ENCODE measurements at regions not wholly inside any gene's neighbourhood (a gene's known extent, or its start where the extent isn't known, plus 50 kb on each side); places are given as distances from the start of the nearest gene placed in this dataset.

DNA sequence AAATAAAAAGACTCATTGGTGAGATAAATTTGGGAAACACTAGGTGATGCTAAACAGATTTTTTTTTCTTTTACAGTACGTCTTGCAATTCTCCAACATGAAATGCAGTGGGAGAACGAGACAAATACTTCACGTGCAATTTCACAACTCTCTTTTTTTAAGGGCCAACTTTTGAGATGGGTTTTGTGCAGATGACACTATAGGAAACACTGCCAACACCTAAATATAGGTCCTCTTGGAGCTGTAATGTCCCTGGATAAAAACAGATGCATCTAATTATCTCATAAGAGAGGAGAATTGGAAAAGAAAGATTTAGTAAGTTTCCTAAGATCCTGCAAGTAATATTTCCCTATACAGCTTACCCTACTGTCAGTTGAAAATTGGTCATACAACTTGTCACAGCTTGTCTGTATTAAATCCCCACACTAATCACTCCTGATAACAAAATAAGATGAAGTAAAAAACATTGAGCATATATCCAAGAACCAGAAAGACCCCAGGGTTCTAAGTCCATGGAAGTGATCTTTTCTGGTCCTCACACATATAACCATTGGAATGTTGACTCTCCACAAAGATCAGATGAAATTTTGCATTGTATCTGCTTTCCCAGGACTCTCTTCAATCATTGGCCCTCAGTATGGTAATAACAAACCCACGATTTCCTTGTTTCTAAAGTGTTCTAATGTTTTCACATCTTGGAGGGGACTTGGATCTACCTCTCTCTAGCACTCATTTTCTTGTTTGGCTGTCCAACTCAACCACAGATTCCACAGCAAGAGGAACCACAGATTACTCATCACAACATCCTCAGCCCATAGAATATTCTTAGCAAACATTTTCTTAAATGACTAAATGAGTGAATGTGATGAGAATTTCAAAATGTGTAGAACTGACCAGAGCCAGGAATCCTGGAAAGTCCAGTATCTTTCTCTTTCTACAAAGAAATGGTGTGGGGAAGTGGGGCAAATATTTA, 769.4 kb upstream of the USP15 start:
- DNase-seq (ENCODE audit: low spot score): no peak

DNA sequence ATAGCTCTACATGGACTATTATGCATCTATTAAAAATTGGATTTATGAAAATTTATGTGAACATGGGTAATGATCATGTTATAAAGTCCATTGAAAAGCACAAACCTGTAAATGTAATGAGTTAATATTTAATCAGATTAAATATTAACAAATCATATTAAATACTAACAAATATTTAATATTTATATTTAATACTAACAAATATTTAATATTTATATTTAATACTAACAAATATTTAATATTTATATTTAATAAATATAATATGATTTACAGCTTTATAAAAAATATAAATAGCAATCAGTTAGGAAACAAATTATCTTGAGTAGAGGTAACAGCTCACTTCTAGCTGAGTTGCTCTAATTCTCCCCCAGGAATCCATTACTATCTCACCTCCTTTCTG, 758.0 kb upstream of the USP15 start:
- no peak for DNase-seq (ENCODE audit: low spot score)

DNA sequence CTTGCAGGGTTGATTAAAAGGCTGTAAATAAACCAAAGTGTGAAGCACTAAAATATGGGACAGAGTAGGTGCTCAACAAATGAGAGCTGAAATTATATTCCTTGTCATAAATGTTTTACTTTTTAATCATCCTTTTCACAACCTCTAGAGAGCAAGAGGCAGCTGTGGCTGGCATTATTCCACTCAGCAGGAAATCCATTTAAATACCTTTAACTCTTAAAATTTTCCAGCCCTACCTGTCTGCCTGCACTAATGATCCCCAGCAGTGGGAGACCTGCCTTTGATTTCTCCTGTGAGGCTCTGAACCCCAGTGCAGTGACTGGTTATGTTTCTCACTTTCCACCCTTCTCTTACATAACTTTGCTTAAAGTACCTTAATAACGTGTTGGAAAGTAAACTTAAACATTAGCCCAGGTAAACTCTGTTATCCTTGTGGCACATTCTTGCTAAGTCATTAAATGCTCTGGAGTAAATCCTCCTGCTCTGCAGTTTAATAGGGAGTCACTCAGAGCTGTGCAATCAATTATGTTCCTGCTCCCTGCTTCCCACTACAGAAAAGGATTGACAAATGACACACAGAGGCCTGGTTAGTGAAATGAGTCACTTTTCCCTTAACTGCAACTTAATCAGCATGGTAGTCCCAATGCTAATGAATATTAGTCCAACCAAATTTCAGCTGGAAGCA, 755.7 kb upstream of the USP15 start:
- peak; percentile 55 for DNase-seq (ENCODE audit: low spot score)

DNA sequence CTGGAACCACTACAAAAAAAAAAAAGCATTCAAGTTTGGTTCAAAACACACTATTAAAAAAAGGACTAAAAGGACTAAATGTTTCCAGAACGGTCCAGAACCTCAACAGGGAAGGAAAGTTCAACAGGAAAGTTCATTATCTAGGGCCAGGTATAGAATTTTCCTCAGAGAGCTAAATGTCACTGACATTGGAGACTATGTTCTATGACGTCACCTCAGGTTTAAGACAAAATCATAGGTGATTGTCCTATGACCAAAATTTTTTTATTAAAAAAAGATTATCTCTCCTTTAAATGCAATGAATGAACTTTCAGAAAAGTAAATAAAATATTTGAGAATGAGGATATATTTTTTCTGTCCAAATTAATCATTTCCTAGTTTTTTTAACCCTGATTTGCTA, 746.7 kb upstream of the USP15 start:
- no peak for DNase-seq (ENCODE audit: low spot score)

GRCh38 chr12:61514016-61514415, 746.2 kb upstream of the USP15 start:
- no peak for DNase-seq (ENCODE audit: low spot score)

DNA sequence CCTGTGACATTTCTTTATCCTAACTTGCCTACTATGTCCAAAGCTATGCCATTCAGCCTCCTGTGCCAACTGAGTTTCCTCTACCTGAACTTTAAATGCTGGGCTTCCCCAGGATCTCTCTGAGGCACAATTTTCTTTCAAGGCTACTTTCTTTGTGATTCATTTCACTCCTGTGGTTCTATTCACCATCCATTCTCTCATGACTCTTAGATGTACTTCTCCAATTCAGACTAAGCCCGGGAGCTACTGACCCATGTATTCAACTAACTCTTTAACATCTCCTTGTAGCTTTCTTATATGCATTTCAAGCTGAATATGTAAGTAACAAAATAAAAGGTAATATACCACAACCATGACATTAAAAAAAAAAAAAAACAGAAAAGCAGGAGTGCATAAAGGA, 738.9 kb upstream of the USP15 start:
- DNase-seq (ENCODE audit: low spot score): peak; percentile 45

GRCh38 chr12:61523276-61523992, 736.8 kb upstream of the USP15 start:
- no peak for DNase-seq (ENCODE audit: low spot score)

GRCh38 chr12:61524851-61525250, 735.4 kb upstream of the USP15 start:
- no peak for DNase-seq (ENCODE audit: low spot score)

GRCh38 chr12:61525331-61525730, 734.9 kb upstream of the USP15 start:
- no peak for DNase-seq (ENCODE audit: low spot score)

DNA sequence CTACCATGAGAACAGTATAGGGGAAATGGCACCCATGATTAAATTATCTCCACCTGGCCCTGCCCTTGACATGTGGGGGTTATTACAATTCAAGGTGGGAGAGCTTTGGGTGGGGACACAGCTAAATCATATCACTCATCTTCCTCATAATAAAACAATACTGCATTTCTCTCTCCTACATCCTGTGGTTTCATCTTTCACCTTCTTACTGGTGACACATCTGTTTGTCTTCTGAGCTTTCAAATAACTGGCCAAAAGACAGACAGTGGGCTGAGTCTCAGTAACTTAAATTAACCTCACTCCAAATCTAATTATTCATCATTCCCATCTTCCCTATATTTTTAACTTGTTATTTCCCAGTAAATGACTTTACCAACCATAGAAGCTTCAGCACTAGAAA, 729.7 kb upstream of the USP15 start:
- no peak for DNase-seq (ENCODE audit: low spot score)

GRCh38 chr12:61531195-61531594, 729.0 kb upstream of the USP15 start:
- no peak for DNase-seq (ENCODE audit: low spot score)

DNA sequence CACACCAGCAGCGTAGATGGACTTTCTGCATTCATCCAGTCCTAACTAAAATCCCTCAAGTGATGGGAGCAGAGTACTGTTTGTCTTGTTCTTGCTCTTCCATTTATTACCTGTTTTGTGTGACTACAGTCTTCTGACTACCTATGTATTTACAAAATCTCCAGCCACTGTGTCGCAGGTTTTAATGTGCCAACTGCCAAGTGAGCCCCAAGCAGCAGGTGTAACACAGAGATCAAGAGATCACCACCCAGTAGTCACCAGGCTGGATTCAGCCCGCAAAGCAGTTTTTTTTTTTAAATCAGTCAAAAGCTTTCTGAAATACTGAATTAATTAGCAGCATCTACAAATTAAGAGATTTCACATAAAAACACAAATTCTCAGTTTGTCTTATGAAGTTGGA, 724.1 kb upstream of the USP15 start:
- DNase-seq (ENCODE audit: low spot score): no peak

GRCh38 chr12:61536525-61536924, 723.7 kb upstream of the USP15 start:
- DNase-seq (ENCODE audit: low spot score): no peak

GRCh38 chr12:61538951-61539350, 721.3 kb upstream of the USP15 start:
- DNase-seq (ENCODE audit: low spot score): peak; percentile 26

GRCh38 chr12:61542551-61542950, 717.7 kb upstream of the USP15 start:
- no peak for DNase-seq (ENCODE audit: low spot score)

- DNase-seq (ENCODE audit: low spot score): peak; percentile 11
Observed at GRCh38 chr12:61546296-61546695, 713.9 kb upstream of the USP15 start.

GRCh38 chr12:61553091-61553490, 707.1 kb upstream of the USP15 start:
- DNase-seq (ENCODE audit: low spot score): no peak

GRCh38 chr12:61554268-61555008, 705.8 kb upstream of the USP15 start:
- DNase-seq (ENCODE audit: low spot score): no peak

- no peak for DNase-seq (ENCODE audit: low spot score)
Observed at GRCh38 chr12:61563665-61564450, 696.3 kb upstream of the USP15 start.

DNA sequence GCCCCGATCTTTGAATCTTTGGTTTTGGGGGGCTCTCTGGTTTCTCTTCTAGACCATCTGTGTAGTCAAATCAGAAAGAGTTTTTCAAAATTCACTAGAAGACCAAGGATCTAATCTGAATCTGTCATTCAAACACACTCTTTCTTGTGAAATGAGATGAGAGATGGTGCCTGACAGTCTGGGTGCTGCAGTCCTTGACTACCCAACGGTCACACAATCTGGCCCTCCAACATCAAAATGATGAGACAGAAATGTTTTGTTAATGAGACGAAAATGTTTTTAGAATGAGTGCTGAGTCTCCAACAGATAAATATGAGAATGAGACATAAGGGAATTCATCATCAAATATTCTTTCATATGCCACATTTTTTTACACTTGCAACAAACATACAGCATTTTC, 695.7 kb upstream of the USP15 start:
- no peak for DNase-seq (ENCODE audit: low spot score)

DNA sequence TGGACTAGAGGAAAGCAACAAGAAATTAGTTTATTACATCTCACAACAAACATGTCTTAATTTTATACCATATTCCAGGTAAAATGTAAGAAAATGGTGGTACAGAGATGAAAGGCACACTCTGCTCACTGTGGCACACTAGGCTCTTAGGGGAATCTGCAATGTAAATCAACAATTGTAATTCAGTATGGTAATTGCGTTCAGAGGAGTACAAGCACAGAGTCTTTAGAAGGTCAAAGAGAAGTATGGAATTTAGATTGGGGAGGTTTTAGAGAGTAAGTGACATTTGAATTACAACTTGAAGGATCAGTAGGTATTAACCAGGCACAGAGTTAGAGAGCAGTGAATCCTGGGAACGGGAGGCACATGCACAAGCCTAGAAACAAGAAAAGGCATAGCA, 694.0 kb upstream of the USP15 start:
- peak; percentile 7 for DNase-seq (ENCODE audit: low spot score)
